Endothelial cell of umbilical vein (primary cell): ENCODE measurements at regions not wholly inside any gene's neighbourhood (a gene's known extent, or its start where the extent isn't known, plus 50 kb on each side); places are given as distances from the start of the nearest gene placed in this dataset.

ENCODE experiments used
- BruUV-seq: library from RNA; stranded (reverse); fragments of 400-500 nt; replicated peaks from 2 replicates; lab custom pipeline; 2021; lab: Mats Ljungman, UMichigan
- CTCF ChIA-PET: fragments of 300-600, 350-600 bp; sonication (Branson Sonifier 250); formaldehyde crosslinking; loops from one replicate; lab custom pipeline; 2021; ENCODE audit warnings: antibody characterized with exemption, inconsistent platforms; lab: Charles Lee
- POLR2A ChIA-PET: fragments of 300-600, 350-600 bp; sonication (Branson Sonifier 250); formaldehyde crosslinking; loops from one replicate; lab custom pipeline; 2021; ENCODE audit warnings: antibody characterized with exemption, inconsistent platforms; lab: Charles Lee
- DNase-seq: peaks from one replicate; pipeline ENCODE4 v3.0.0-alpha.2; 2011; ENCODE audit warnings: low read depth, low spot score
- FAIRE-seq: peaks from 2 replicates; lab custom pipeline; 2011; peaks lifted over from hg19 to GRCh38; lab: Jason Lieb, UNC
- H2AFZ ChIP-seq: 2 replicates; pipeline ENCODE4 v1.6.0; 2012; ENCODE audit warnings: low read depth, low read length, control low read depth, inconsistent platforms
- H3K27ac ChIP-seq: 2 replicates; pipeline ENCODE4 v1.5.1; 2011; ENCODE audit warnings: low read depth, mild to moderate bottlenecking, control low read depth, low read length, moderate library complexity; ENCODE audit not compliant: insufficient read depth
- H3K27me3 ChIP-seq, 2 experiments: 2 replicates each; pipeline versions ENCODE4 v1.6.0 to v1.6.1; 2011; ENCODE audit warnings: low read length in 2 of 2, mixed read lengths in 1 of 2; ENCODE audit not compliant: control insufficient read depth in 2 of 2, insufficient read depth in 2 of 2
- H3K36me3 ChIP-seq, 2 experiments: 2 replicates in 1 of 2; 3 replicates in 1 of 2; pipeline ENCODE4 v1.5.1; 2011; ENCODE audit warnings: low read length in 2 of 2, mild to moderate bottlenecking in 1 of 2, moderate library complexity in 1 of 2; ENCODE audit not compliant: control insufficient read depth in 2 of 2, insufficient read depth in 2 of 2; ENCODE audit errors: extremely low read depth in 1 of 2
- H3K4me1 ChIP-seq: 3 replicates; pipeline ENCODE4 v1.5.1; 2011; ENCODE audit warnings: mild to moderate bottlenecking, low read length; ENCODE audit not compliant: control insufficient read depth, insufficient read depth; ENCODE audit errors: extremely low read depth
- H3K4me2 ChIP-seq: 2 replicates; pipeline ENCODE4 v1.6.1; 2011; ENCODE audit warnings: low read length, control low read depth, mixed read lengths; ENCODE audit not compliant: insufficient read depth
- H3K4me3 ChIP-seq, 3 experiments: fragments of 200-600 bp in 1 of 3; sonication (generic), shearing (Covaris generic) in 1 of 3; replicated peaks in 1 of 3; 2 replicates each; pipeline ENCODE4 v1.5.1; 2011 to 2016; ENCODE audit warnings: control low read depth in 3 of 3, low read length in 3 of 3, mild to moderate bottlenecking in 2 of 3, inconsistent platforms in 1 of 3, low read depth in 1 of 3, moderate library complexity in 1 of 3; ENCODE audit not compliant: insufficient read depth in 1 of 3
- H3K79me2 ChIP-seq: 2 replicates; pipeline ENCODE4 v1.6.0; 2012; ENCODE audit warnings: low read length, inconsistent platforms; ENCODE audit not compliant: control insufficient read depth, insufficient read depth
- H3K9ac ChIP-seq: replicated peaks from 2 replicates; pipeline ENCODE3; 2011; ENCODE audit warnings: low read length, control low read depth; ENCODE audit not compliant: insufficient read depth; ENCODE audit errors: extremely low read depth
- H3K9me1 ChIP-seq: replicated peaks from 3 replicates; pipeline ENCODE4 v1.6.0; 2011; ENCODE audit warnings: mild to moderate bottlenecking, low read length; ENCODE audit not compliant: control insufficient read depth, insufficient read depth; ENCODE audit errors: extremely low read depth
- H3K9me3 ChIP-seq: replicated peaks from 2 replicates; pipeline ENCODE4 v1.5.1; 2012; ENCODE audit warnings: low read length, inconsistent platforms; ENCODE audit not compliant: control insufficient read depth, insufficient read depth
- H4K20me1 ChIP-seq: replicated peaks from 2 replicates; pipeline ENCODE3; 2011; ENCODE audit warnings: mild to moderate bottlenecking, low read length; ENCODE audit not compliant: control insufficient read depth, insufficient read depth; ENCODE audit errors: extremely low read depth
- EZH2 ChIP-seq: IDR thresholded peaks from 2 replicates; pipeline ENCODE4 v1.6.1; 2012; ENCODE audit warnings: borderline replicate concordance, low read depth, mild to moderate bottlenecking, moderate library complexity, low read length, inconsistent platforms; ENCODE audit not compliant: severe bottlenecking
- FOS ChIP-seq: IDR thresholded peaks from 2 replicates; pipeline ENCODE4 v1.6.1; 2011; ENCODE audit warnings: mild to moderate bottlenecking, low read length, moderate library complexity, borderline replicate concordance; ENCODE audit not compliant: insufficient read depth
- MYC ChIP-seq: IDR thresholded peaks from one replicate; pipeline ENCODE4 v1.6.1; 2011; ENCODE audit warnings: mild to moderate bottlenecking, low read depth, low read length
- POLR2AphosphoS5 ChIP-seq: IDR thresholded peaks from 2 replicates; pipeline ENCODE4 v1.6.1; 2012; ENCODE audit warnings: low read depth, mild to moderate bottlenecking, control low read depth, low read length, moderate library complexity; ENCODE audit not compliant: insufficient read depth
- dilution Hi-C: fragments of 300-500 bp; cut with MboI; formaldehyde crosslinking; loops from one replicate; pipeline ENCODE4 v1.15.0; 2019; ENCODE audit warnings: low sequenced_read_pairs; ENCODE audit not compliant: extremely low pct_ligation_motif_present
- intact Hi-C: fragments of 100-400 bp; cut with micrococcal nuclease; formaldehyde crosslinking; loops from one replicate; pipeline ENCODE4 v1.10.0; 2022
- TF ChIP-seq, protein P1 (sequence below): IDR thresholded peaks from 2 replicates; pipeline ENCODE4 v1.6.1; 2011; ENCODE audit not compliant: insufficient read depth, insufficient read length
- TF ChIP-seq, protein P2 (sequence below), 2 donors: IDR thresholded peaks; 1 replicate in 1 of 2; 2 replicates in 1 of 2; pipeline ENCODE4 v1.5.1; 2011; ENCODE audit warnings: low read length in 2 of 2, mild to moderate bottlenecking in 2 of 2, moderate library complexity in 2 of 2, control low read depth in 1 of 2, inconsistent platforms in 1 of 2, low read depth in 1 of 2; ENCODE audit not compliant: insufficient read depth in 1 of 2; ENCODE audit errors: extremely low read depth in 1 of 2

DNA sequence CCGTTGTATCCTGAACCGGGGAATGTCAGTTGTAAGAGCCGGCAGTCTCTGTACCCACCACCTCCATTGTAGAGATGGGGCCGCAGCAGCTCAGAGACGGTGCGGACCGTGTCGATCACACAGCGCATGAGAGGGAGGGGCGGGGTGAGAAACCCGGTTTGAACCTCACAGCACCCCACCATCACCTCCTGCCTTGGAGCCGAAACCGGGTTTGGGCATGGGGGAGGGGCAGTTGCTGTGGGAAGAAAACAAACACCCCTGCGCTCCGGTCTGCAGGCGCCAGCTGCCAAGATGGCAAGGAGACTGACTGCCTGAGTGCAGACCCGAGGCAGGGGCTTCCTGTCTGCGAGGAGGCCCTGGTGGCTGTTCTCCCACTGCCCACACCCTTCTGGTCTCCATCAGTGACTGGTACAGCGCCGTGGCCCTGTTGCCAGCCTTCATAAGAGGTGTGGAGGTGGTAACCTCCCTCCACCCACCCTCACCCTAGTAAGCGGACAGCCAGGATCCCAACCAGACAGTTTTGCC, 69.2 kb upstream of the SSBP3 start:
- TF ChIP-seq, protein P1, sequence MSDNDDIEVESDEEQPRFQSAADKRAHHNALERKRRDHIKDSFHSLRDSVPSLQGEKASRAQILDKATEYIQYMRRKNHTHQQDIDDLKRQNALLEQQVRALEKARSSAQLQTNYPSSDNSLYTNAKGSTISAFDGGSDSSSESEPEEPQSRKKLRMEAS = no peak
- TF ChIP-seq MYC (no peak), POLR2AphosphoS5 (no peak), FOS (no peak), EZH2 (no peak)
- TF ChIP-seq, protein P2, sequence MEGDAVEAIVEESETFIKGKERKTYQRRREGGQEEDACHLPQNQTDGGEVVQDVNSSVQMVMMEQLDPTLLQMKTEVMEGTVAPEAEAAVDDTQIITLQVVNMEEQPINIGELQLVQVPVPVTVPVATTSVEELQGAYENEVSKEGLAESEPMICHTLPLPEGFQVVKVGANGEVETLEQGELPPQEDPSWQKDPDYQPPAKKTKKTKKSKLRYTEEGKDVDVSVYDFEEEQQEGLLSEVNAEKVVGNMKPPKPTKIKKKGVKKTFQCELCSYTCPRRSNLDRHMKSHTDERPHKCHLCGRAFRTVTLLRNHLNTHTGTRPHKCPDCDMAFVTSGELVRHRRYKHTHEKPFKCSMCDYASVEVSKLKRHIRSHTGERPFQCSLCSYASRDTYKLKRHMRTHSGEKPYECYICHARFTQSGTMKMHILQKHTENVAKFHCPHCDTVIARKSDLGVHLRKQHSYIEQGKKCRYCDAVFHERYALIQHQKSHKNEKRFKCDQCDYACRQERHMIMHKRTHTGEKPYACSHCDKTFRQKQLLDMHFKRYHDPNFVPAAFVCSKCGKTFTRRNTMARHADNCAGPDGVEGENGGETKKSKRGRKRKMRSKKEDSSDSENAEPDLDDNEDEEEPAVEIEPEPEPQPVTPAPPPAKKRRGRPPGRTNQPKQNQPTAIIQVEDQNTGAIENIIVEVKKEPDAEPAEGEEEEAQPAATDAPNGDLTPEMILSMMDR (IDR thresholded peaks at IDR 0.05; ENCODE audit: extremely low read depth in 1 of 2, insufficient read depth in 1 of 2, low read depth in 1 of 2, low read length in 2 of 2) = no peak
- Histone ChIP-seq H3K27ac (no peak overlapping the region), H3K4me2 (peak overlapping the region; percentile 59), H3K9me1 (no peaks in the 10 kb centered on the region), H3K4me1 (peaks cover 6% of the 10 kb centered on the region), H4K20me1 (no peaks in the 10 kb centered on the region), H3K4me3 (no peak overlapping the region), H3K9me3 (no peaks in the 10 kb centered on the region), H3K27me3 (peaks cover 0 to 4% of the 10 kb centered on the region in 2 experiments), H3K9ac (no peak overlapping the region), H3K36me3 (no peaks in the 10 kb centered on the region), H2AFZ (peak overlapping the region; percentile 69), H3K79me2 (no peaks in the 10 kb centered on the region)
- dilution Hi-C loops (no loop called here), intact Hi-C loops (no loop called here)
- ChIA-PET CTCF (interaction anchor here (0.8 kb wide), 1 partner anchor 14 kb away, joined by 3 read pairs; no protein-coding TSS in a partner anchor), POLR2A (no interaction called here)
- FAIRE-seq (peak; percentile 12), DNase-seq (no peak)
- BruUV-seq = no TSS peak
